Lower lobe of right lung (tissue), 2 donors: ENCODE measurements at regions not wholly inside any gene's neighbourhood (a gene's known extent, or its start where the extent isn't known, plus 50 kb on each side); places are given as distances from the start of the nearest gene placed in this dataset.

Source experiments
- ATAC-seq, 2 donors: fragments of 200-7000 bp; cut with Tn5 transposase; one replicate each; pipeline ENCODE4 v1.9.1; 2020 to 2022; ENCODE audit warnings: mild to moderate bottlenecking in 2 of 2, moderate library complexity in 2 of 2
- DNase-seq: peaks from one replicate; pipeline ENCODE4 v3.0.0-alpha.2; 2020
- H3K27ac ChIP-seq: fragments of 200-600 bp; one replicate; pipeline ENCODE4 v1.8.0; 2022
- H3K27me3 ChIP-seq: fragments of 200-600 bp; one replicate; pipeline ENCODE4 v1.8.0; 2022; ENCODE audit warnings: low read depth
- H3K36me3 ChIP-seq: fragments of 200-600 bp; one replicate; pipeline ENCODE4 v1.8.0; 2022; ENCODE audit warnings: mild to moderate bottlenecking
- H3K4me1 ChIP-seq: fragments of 200-600 bp; one replicate; pipeline ENCODE4 v1.8.0; 2022
- H3K4me3 ChIP-seq: fragments of 200-600 bp; one replicate; pipeline ENCODE4 v1.8.0; 2022; ENCODE audit warnings: mild to moderate bottlenecking
- H3K9me3 ChIP-seq: fragments of 200-600 bp; one replicate; pipeline ENCODE4 v1.8.0; 2022
- CTCF ChIP-seq: fragments of 200-600 bp; IDR thresholded peaks from one replicate; pipeline ENCODE4 v1.8.0; 2022; ENCODE audit warnings: antibody characterized with exemption, mild to moderate bottlenecking
- intact Hi-C: fragments of 100-400 bp; cut with DNase I; formaldehyde crosslinking; loops from one replicate; pipeline ENCODE4 v1.11.0; 2022
- donor health status: DM: no; HTN: yes; CAD: no; lungs with severe emphysema.

DNA sequence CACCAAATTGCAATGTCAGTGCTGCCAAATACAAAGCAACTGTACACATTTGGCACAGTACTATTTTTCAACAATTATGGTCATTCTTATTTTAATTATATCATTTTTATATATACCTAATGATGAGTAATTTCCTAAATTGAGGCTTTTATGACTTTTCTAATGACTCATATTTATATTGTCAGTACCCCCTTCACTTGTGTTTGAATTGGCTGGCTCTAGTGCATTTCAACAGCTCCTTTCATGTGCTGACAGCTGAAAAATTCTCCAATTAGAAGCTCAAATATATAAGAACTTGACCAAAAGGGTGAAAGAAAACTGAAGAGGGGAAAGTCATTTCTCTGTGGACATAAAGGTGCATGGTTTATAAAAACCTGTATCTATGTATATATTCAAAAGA lies 263.3 kb downstream of the SLITRK1 start:
- intact Hi-C loops, result no loop called here
- no peak for DNase-seq
- Histone ChIP-seq H3K9me3 (no peaks in the 10 kb centered on the region), H3K4me1 (no peaks in the 10 kb centered on the region), H3K36me3 (no peaks in the 10 kb centered on the region), H3K27me3 (no peaks in the 10 kb centered on the region), H3K27ac (no peak overlapping the region), H3K4me3 (no peak overlapping the region)
- no peak for TF ChIP-seq CTCF
- ATAC-seq, result no peak

GRCh38 chr13:83613524-83613923 lies 268.8 kb downstream of the SLITRK1 start:
- TF ChIP-seq CTCF, result no peak
- no peaks in the 10 kb centered on the region for H3K4me1 ChIP-seq
- DNase-seq (peak; percentile 39), ATAC-seq (no peak)
- H3K27me3 ChIP-seq, result no peaks in the 10 kb centered on the region
- no peaks in the 10 kb centered on the region for H3K36me3 ChIP-seq
- no peak overlapping the region for H3K4me3 ChIP-seq
- H3K27ac ChIP-seq, result no peak overlapping the region
- H3K9me3 ChIP-seq, result no peaks in the 10 kb centered on the region
- intact Hi-C loops, result no loop called here

DNA sequence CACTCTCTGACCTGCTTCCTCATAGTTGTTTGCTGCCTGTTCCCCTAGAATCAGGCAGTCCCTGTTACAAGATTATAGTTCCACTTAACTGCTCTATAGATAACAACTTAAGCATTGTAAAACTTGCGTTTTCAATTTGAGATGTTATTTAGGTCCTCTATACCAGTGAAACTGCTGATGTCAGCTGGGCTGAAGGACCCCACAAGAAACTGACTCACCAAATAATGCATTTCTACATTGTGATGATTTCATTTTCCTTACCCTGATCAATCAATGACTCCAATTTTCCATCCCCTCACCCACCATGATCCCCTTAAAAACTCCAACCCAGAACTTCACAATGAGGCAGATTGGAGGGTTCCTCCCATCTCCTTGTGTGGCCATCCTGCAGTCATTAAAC lies 280.7 kb downstream of the SLITRK1 start:
- ATAC-seq (no peak), DNase-seq (no peak)
- Histone ChIP-seq H3K4me1 (no peaks in the 10 kb centered on the region), H3K4me3 (no peak overlapping the region), H3K36me3 (no peaks in the 10 kb centered on the region), H3K27ac (no peak overlapping the region), H3K27me3 (no peaks in the 10 kb centered on the region), H3K9me3 (no peaks in the 10 kb centered on the region)
- intact Hi-C loops, result no loop called here
- TF ChIP-seq CTCF, result no peak

DNA sequence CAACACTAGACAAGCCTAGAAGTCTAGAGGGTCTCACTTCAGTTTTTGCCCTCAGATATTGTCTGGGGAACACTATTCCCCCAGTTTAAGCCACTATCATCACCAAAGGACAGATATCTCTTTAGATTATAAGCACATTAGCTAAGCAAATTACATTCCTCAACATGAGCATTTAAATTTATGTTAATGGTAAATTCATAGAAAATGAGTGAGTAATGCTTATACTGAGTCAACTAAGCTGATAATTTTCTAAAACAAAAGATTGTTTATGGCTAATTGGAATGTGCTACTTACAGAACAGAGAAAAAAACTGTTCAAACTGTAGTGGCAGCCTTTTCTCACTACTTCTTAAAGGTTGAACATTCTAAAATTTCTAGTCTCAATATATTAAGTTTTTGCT lies 290.2 kb downstream of the SLITRK1 start:
- ATAC-seq (no peak), DNase-seq (no peak)
- no peak overlapping the region for H3K4me3 ChIP-seq
- no peaks in the 10 kb centered on the region for H3K27me3 ChIP-seq
- no peak overlapping the region for H3K27ac ChIP-seq
- no peaks in the 10 kb centered on the region for H3K36me3 ChIP-seq
- TF ChIP-seq CTCF, result no peak
- no peaks in the 10 kb centered on the region for H3K4me1 ChIP-seq
- intact Hi-C loops, result no loop called here
- no peaks in the 10 kb centered on the region for H3K9me3 ChIP-seq

DNA sequence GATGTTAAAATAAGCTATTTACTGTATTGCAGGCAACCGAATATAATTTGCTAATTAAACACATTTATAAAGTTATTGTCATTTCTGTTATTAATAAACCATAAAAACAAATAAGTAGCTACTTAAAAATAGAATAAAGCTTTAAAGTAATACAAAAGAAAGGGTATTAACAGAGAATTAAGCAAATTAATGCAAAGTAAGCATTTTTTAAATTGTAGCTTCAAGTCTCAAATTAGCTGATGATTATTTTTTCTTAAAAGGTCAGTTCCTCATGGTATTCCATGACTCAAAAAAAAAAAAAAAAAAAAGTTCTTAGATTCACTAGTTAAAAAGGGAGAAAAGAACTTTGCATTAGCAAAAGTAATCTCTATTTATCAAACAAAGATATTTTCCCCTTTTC lies 292.5 kb downstream of the SLITRK1 start:
- Histone ChIP-seq H3K36me3 (no peaks in the 10 kb centered on the region), H3K9me3 (no peaks in the 10 kb centered on the region), H3K27ac (no peak overlapping the region), H3K4me1 (no peaks in the 10 kb centered on the region), H3K4me3 (no peak overlapping the region), H3K27me3 (no peaks in the 10 kb centered on the region)
- TF ChIP-seq CTCF, result no peak
- DNase-seq (no peak), ATAC-seq (no peak)
- intact Hi-C loops, result no loop called here

GRCh38 chr13:83577183-83577582 lies 305.1 kb downstream of the SLITRK1 start:
- DNase-seq (no peak), ATAC-seq (no peak)
- Histone ChIP-seq H3K4me3 (no peak overlapping the region), H3K27me3 (no peaks in the 10 kb centered on the region), H3K9me3 (no peaks in the 10 kb centered on the region), H3K36me3 (no peaks in the 10 kb centered on the region), H3K27ac (no peak overlapping the region), H3K4me1 (no peaks in the 10 kb centered on the region)
- TF ChIP-seq CTCF, result no peak
- intact Hi-C loops, result no loop called here
